PC-9 (cell line): ENCODE measurements at regions not wholly inside any gene's neighbourhood (a gene's known extent, or its start where the extent isn't known, plus 50 kb on each side); places are given as distances from the start of the nearest gene placed in this dataset.
"Not testable (repeated sequence)": the region's sequence is repeated elsewhere in the genome, so short reads cannot be mapped to it uniquely, and the experiment has no call there.

ENCODE experiments used
- BruUV-seq: library from RNA; stranded (reverse); fragments of 400-500 nt; replicated peaks from 2 replicates; lab custom pipeline; 2021; lab: Mats Ljungman, UMichigan
- CTCF ChIA-PET: fragments of 300-600 bp; sonication (Branson Sonifier 250); formaldehyde crosslinking; loops from one replicate; lab custom pipeline; 2022; ENCODE audit warnings: antibody characterized with exemption; lab: Charles Lee
- POLR2A ChIA-PET: fragments of 300-600 bp; sonication (Branson Sonifier 250); formaldehyde crosslinking; loops from one replicate; lab custom pipeline; 2022; ENCODE audit warnings: antibody characterized with exemption; ENCODE audit not compliant: unreplicated experiment; lab: Charles Lee
- DNase-seq, 2 experiments: peaks; one replicate each; pipeline versions ENCODE4 v3.0.0 to v3.0.0-alpha.2; 2015 to 2022; ENCODE audit warnings: mixed read lengths in 1 of 2
- H2AFZ ChIP-seq: fragments of 200-600 bp; sonication (generic); 2 replicates; pipeline ENCODE4 v1.8.1; 2017; ENCODE audit warnings: antibody characterized with exemption
- H3F3A ChIP-seq: fragments of 200-600 bp; sonication (generic); 2 replicates; pipeline ENCODE4 v1.8.1; 2017; ENCODE audit warnings: antibody characterized with exemption, mild to moderate bottlenecking, low read depth; ENCODE audit not compliant: insufficient read depth
- H3K27ac ChIP-seq: fragments of 200-600 bp; sonication (generic); 2 replicates; pipeline ENCODE4 v1.6.1; 2016; ENCODE audit warnings: mixed run types
- H3K27me3 ChIP-seq: fragments of 200-600 bp; sonication (generic); 2 replicates; pipeline ENCODE4 v1.6.1; 2016; ENCODE audit warnings: low read depth, mixed run types; ENCODE audit not compliant: insufficient read depth
- H3K36me3 ChIP-seq: fragments of 200-600 bp; sonication (generic); 2 replicates; pipeline ENCODE4 v1.6.1; 2016; ENCODE audit warnings: low read depth, mixed run types
- H3K4me1 ChIP-seq: fragments of 200-600 bp; sonication (generic); replicated peaks from 2 replicates; pipeline ENCODE4 v1.6.1; 2016; ENCODE audit warnings: mixed run types; ENCODE audit not compliant: insufficient read depth
- H3K4me2 ChIP-seq: fragments of 200-600 bp; sonication (generic); 2 replicates; pipeline ENCODE4 v1.6.1; 2017; ENCODE audit warnings: mixed run types
- H3K4me3 ChIP-seq: fragments of 200-600 bp; sonication (generic); 2 replicates; pipeline ENCODE4 v1.6.1; 2016; ENCODE audit warnings: mixed run types
- H3K79me2 ChIP-seq: fragments of 200-600 bp; sonication (generic); 2 replicates; pipeline ENCODE4 v1.6.1; 2017; ENCODE audit warnings: low read depth, mixed run types
- H3K9me2 ChIP-seq: fragments of 200-600 bp; sonication (generic); 2 replicates; pipeline ENCODE4 v1.8.1; 2017; ENCODE audit warnings: mild to moderate bottlenecking; ENCODE audit not compliant: insufficient read depth
- H3K9me3 ChIP-seq: fragments of 200-600 bp; sonication (generic); 2 replicates; pipeline ENCODE4 v1.8.1; 2016; ENCODE audit warnings: low read depth; ENCODE audit not compliant: insufficient read depth
- H4K20me1 ChIP-seq: fragments of 200-600 bp; sonication (generic); 2 replicates; pipeline ENCODE4 v1.8.1; 2017; ENCODE audit not compliant: insufficient read depth
- EZH2 ChIP-seq: fragments of 200-600 bp; sonication (generic); IDR thresholded peaks from 2 replicates; pipeline ENCODE4 v1.8.0; 2017; ENCODE audit warnings: antibody characterized with exemption, low read depth
- intact Hi-C: fragments of 100-400 bp; cut with micrococcal nuclease; formaldehyde crosslinking; loops from one replicate; pipeline ENCODE4 v1.10.0; 2022; ENCODE audit not compliant: unreplicated experiment
- TF ChIP-seq, protein P1 (sequence below): fragments of 200-600 bp; sonication (generic); conservative IDR thresholded peaks from 2 replicates; pipeline ENCODE4 v1.6.1; 2017; ENCODE audit warnings: mixed run types, antibody characterized with exemption, mild to moderate bottlenecking, moderate library complexity

DNA sequence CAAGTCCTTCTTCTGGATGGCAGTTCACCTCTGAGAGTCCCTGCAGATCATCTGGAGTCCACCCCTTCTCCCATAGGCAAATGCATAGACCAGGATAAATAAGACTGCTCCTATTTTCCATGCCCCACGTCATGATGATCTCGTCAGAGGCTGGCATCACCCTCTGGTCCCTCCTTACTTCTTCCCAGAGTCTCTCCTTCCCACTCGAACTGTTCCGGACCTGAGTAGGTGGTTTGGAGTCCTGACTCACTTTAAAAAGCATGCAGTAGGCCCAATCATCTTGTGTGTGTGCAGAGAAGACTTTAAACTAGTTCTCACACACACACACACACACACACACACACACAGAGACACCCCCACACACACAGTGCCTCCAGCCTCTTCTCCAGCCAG is 72.0 kb downstream of the SOX9 start:
- no peaks in the 10 kb centered on the region for H3K79me2 ChIP-seq
- no peak for DNase-seq
- H3K9me3 ChIP-seq, result no peaks in the 10 kb centered on the region
- CTCF ChIA-PET, result no interaction called here
- H3K27ac ChIP-seq, result no peak overlapping the region
- TF ChIP-seq, protein P1, sequence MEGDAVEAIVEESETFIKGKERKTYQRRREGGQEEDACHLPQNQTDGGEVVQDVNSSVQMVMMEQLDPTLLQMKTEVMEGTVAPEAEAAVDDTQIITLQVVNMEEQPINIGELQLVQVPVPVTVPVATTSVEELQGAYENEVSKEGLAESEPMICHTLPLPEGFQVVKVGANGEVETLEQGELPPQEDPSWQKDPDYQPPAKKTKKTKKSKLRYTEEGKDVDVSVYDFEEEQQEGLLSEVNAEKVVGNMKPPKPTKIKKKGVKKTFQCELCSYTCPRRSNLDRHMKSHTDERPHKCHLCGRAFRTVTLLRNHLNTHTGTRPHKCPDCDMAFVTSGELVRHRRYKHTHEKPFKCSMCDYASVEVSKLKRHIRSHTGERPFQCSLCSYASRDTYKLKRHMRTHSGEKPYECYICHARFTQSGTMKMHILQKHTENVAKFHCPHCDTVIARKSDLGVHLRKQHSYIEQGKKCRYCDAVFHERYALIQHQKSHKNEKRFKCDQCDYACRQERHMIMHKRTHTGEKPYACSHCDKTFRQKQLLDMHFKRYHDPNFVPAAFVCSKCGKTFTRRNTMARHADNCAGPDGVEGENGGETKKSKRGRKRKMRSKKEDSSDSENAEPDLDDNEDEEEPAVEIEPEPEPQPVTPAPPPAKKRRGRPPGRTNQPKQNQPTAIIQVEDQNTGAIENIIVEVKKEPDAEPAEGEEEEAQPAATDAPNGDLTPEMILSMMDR, result no peak
- no peak for TF ChIP-seq EZH2
- no peaks in the 10 kb centered on the region for H3K9me2 ChIP-seq
- no peaks in the 10 kb centered on the region for H3K36me3 ChIP-seq
- H4K20me1 ChIP-seq, result no peaks in the 10 kb centered on the region
- H3K4me2 ChIP-seq, result no peak overlapping the region
- no peaks in the 10 kb centered on the region for H3F3A ChIP-seq
- H2AFZ ChIP-seq, result no peak overlapping the region
- H3K4me1 ChIP-seq, result no peaks in the 10 kb centered on the region
- BruUV-seq, result no TSS peak
- intact Hi-C loops, result no loop called here
- POLR2A ChIA-PET, result no interaction called here
- no peak overlapping the region for H3K4me3 ChIP-seq
- no peaks in the 10 kb centered on the region for H3K27me3 ChIP-seq

DNA sequence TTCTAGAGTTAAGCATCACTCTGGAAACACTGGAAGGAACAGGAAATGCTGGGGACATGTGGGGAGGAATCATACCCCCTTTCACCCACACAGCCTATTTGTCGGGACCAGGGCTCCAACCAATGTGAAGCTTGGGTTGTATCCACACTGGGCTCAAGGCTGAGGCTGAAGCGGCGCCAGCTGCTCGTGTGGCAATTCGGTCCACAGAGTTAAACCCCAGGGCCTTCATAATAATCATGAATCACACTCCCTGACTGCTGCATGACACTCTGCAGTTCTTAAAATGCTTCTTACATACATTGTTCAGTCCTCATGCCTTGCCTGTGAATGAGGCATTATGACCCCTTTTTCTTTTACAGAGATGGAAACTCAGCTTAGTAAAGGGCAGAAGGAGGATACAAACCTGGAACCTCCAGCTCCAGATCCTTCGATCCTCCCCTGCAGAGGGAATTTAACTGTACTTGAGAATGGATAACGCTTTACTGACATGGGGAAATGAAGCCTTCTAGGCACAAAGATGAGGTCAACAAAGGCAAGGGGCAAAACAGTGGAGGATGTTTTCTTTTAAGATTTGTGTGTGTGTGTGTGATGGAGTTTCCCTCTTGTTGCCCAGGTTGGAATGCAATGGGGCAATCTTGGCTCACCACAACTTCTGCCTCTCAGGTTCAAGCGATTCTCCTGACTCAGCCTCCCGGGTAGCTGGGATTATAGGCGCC is 72.7 kb downstream of the SOX9 start:
- no peaks in the 10 kb centered on the region for H3K36me3 ChIP-seq
- TF ChIP-seq, protein P1, result no peak
- no peak for TF ChIP-seq EZH2
- no peak overlapping the region for H3K27ac ChIP-seq
- no peak overlapping the region for H2AFZ ChIP-seq
- no peaks in the 10 kb centered on the region for H3K4me1 ChIP-seq
- no peak overlapping the region for H3K4me2 ChIP-seq
- no peaks in the 10 kb centered on the region for H4K20me1 ChIP-seq
- ChIA-PET POLR2A (no interaction called here), CTCF (no interaction called here)
- H3K27me3 ChIP-seq, result no peaks in the 10 kb centered on the region
- no peaks in the 10 kb centered on the region for H3K79me2 ChIP-seq
- no TSS peak for BruUV-seq
- H3F3A ChIP-seq, result no peaks in the 10 kb centered on the region
- H3K4me3 ChIP-seq, result no peak overlapping the region
- no peaks in the 10 kb centered on the region for H3K9me3 ChIP-seq
- intact Hi-C loops, result no loop called here
- H3K9me2 ChIP-seq, result no peaks in the 10 kb centered on the region
- no peak for DNase-seq

DNA sequence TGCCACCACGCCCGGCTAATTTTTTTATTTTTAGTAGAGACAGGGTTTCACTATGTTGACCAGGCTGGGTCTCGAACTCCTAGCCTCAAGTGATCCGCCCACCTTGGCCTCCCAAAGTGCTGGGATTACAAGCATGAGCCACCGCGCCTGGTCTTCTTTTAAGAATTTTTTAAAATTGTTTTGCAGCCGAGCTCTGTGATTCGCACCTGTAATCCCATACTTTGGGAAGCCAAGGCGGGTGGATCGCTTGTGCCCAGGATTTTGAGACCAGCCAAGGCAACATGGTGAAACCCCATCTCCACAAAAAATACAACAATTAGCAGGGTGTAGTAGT is 73.3 kb downstream of the SOX9 start:
- CTCF ChIA-PET, H3K4me1 ChIP-seq, H3K4me2 ChIP-seq, POLR2A ChIA-PET, H3K9me2 ChIP-seq, H4K20me1 ChIP-seq, intact Hi-C loops, H3K27me3 ChIP-seq, DNase-seq, H3K4me3 ChIP-seq, H3K27ac ChIP-seq, BruUV-seq, H3F3A ChIP-seq, H2AFZ ChIP-seq, H3K9me3 ChIP-seq, H3K36me3 ChIP-seq, H3K79me2 ChIP-seq: not testable (repeated sequence)

DNA sequence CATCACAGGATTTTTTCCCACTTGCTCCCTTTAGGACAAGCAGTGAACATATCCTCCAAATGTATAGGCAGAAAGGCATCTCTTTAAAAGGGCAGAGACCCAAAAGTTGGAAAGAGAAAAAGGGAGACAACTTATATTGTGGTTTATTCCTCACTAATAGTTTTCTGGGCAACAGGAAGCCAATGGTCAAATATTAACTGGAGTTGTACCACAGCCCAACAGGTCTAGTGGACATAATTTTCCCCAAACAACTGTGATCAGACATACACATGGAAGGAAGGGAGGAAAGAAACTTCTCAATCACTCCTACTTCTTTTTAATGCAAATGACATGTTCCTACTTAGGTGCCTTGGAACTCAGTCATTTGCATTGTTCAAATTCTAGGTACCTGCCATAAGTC is 78.4 kb downstream of the SOX9 start:
- Histone ChIP-seq H2AFZ (no peak overlapping the region), H3F3A (no peaks in the 10 kb centered on the region), H3K4me2 (no peak overlapping the region), H3K27me3 (no peaks in the 10 kb centered on the region), H4K20me1 (no peaks in the 10 kb centered on the region), H3K9me3 (0 out of 2 replicates have a peak, but pooled peaks cover 2% of the 10 kb centered on the region), H3K9me2 (no peaks in the 10 kb centered on the region), H3K79me2 (no peaks in the 10 kb centered on the region), H3K4me1 (no peaks in the 10 kb centered on the region), H3K36me3 (no peaks in the 10 kb centered on the region), H3K4me3 (no peak overlapping the region), H3K27ac (no peak overlapping the region)
- BruUV-seq, result no TSS peak
- no peak for DNase-seq
- TF ChIP-seq, protein P1, result no peak
- no peak for TF ChIP-seq EZH2
- ChIA-PET CTCF (no interaction called here), POLR2A (no interaction called here)
- intact Hi-C loops, result no loop called here
